GM13977 (cell line): ENCODE measurements at regions not wholly inside any gene's neighbourhood (a gene's known extent, or its start where the extent isn't known, plus 50 kb on each side); places are given as distances from the start of the nearest gene placed in this dataset.

Source experiments
- DNase-seq: peaks from one replicate; pipeline ENCODE4 v3.0.0; 2012; ENCODE audit warnings: low spot score
- in situ Hi-C: fragments of 300-500 bp; cut with MboI; formaldehyde crosslinking; loops from one replicate; pipeline ENCODE4 v1.12.0; 2022; ENCODE audit warnings: low sequenced_read_pairs, low pct_unique_long_range_greater_than_20kb, mixed read lengths, inconsistent platforms; ENCODE audit not compliant: unreplicated experiment
- TF ChIP-seq, protein P1 (sequence below): IDR thresholded peaks from 2 replicates; pipeline ENCODE4 v1.5.1; 2012; ENCODE audit warnings: mild to moderate bottlenecking, control low read depth; ENCODE audit not compliant: insufficient read depth; ENCODE audit errors: extremely low read depth, missing control alignments

DNA sequence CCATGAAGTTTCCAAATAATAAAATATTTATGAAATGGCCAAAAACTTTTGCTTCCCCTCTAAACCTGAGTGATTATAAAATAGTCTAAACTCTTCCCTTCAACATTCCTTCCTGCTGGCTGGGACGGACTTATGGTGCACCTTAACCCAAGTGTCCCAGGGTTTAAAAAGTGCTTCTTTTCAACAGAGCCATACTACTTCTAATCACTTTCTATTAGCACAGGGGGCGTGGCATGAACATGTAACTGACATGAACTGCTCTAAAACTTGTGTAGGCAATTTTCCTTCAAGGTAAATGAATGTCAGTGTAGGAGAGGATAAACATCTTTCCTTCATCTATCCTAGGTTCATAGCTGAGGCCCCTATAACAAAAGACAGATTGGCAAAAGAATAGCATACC, 163.6 kb upstream of the RIMS1 start:
- in situ Hi-C loops = no loop called here

DNA sequence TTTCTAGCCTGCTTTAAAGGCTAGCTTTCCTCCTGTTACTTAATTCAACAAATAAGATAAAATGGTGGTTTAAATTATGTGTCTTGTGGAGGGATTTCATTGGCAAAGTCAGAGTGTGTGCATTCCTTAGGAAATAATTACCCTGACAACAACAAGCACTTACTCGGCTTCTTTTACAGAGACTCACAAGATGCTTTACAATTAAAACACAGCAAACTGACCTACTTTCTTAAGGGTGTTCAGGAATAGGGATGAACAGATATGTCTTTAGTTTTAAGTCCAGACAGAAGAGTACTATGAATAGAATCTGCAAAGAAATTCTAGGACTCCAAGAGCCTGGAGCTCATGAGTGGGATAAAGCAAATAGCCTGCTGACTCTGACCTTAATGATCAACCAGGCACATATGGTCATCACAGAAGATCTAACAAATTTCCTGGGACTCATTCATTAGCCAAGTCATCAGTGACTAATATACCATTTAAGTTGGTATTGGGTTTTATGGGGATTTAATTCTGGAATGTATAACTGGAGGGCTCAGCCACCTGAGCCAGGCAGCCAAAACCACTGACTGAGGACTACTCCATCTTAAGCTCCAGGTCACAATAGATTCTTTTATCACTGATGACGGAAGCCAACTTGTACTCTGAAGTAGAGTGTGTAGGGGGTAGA, 161.8 kb upstream of the RIMS1 start:
- no peak for DNase-seq
- in situ Hi-C loops = no loop called here
- TF ChIP-seq, protein P1, sequence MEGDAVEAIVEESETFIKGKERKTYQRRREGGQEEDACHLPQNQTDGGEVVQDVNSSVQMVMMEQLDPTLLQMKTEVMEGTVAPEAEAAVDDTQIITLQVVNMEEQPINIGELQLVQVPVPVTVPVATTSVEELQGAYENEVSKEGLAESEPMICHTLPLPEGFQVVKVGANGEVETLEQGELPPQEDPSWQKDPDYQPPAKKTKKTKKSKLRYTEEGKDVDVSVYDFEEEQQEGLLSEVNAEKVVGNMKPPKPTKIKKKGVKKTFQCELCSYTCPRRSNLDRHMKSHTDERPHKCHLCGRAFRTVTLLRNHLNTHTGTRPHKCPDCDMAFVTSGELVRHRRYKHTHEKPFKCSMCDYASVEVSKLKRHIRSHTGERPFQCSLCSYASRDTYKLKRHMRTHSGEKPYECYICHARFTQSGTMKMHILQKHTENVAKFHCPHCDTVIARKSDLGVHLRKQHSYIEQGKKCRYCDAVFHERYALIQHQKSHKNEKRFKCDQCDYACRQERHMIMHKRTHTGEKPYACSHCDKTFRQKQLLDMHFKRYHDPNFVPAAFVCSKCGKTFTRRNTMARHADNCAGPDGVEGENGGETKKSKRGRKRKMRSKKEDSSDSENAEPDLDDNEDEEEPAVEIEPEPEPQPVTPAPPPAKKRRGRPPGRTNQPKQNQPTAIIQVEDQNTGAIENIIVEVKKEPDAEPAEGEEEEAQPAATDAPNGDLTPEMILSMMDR = no peak

More for the DNA sequence above, 163.6 kb upstream of the RIMS1 start:
- TF ChIP-seq, protein P1 = no peak
- DNase-seq = no peak

DNA sequence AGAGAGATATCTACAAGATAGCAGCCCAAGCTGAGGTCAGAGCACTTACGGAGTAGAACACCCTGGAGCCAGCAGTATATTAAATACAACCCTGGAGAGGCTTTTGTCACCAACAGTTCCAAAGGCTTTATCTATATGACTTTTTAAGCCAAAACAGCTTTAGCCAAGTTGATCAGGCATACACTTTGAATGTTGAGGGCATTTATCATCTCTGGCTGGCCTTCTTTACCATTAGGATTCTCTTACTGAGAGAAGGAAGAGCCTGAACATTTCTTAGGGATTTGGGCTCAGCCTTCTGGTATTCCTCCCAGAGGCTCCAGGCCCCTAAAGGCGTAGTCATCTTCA, 161.3 kb upstream of the RIMS1 start:
- in situ Hi-C loops = no loop called here
- TF ChIP-seq, protein P1 = no peak
- no peak for DNase-seq

DNA sequence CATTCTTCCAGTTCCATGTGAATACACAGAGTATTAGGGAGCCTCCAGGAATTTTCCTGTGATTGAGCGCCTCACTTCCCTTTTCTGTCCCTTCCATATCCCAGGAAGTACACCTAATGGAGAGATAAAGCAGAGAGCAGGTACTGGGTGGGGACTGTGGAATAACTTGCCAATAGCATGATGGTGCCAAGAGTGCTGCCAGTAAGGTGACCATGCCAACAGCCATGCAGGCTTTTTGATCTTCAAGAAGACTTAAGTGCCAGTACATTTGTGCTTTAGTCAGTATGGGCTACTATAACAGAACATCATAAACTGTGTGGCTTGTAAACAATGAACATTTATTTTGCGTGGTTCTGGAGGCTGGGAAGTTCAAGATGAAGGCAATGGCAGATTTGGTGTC, 160.2 kb upstream of the RIMS1 start:
- in situ Hi-C loops = no loop called here
- TF ChIP-seq, protein P1 = no peak
- no peak for DNase-seq

DNA sequence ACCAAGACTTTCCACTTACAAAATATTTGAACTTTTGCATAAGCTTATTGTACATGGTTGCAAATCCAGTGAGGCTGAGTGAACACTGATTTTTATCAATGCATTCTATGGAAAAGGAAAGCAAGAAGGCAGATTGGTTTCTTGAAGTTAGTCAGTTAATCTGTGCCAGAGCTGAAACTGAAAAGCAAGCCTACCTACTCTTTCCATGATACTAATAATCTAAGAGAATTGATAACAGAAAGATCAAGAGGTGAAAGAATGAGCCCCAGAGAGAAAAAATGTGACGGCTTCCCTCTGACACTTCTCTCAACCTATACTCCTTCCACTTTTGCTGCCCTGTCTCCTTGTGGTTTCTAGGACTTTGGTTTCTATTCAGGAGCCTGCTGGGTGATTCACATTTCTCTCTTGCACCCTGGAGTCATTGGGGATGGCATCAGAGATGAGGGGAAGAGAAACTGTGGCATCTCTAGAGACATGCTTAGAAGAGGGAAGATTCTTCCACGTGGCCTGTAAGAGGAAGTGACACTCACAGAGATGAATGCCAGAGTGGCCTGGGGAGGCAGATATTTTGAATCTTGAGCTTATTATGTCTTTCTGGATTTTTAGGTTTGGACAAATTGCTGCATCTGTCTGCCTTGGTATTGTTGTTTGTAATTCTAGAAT, 158.6 kb upstream of the RIMS1 start:
- no peak for DNase-seq
- TF ChIP-seq, protein P1 = no peak
- in situ Hi-C loops = no loop called here

DNA sequence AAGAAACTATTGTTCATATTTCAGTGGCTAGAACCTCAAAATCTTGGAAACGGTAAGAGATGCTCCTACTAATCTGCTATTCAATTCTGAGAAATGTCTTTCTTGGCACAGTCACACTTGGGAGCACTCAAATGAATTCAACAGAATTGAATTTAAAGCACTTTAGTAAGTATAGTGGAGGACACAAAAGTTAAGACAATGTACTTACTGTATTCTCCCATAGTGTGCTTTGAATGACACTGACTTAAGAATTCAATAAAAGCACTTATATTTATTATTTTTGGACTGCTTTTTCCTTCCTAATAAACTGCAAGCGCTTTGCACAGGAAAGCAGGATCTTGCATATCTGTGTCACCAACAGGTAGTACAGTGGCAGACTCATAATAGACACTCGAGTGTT, 156.1 kb upstream of the RIMS1 start:
- TF ChIP-seq, protein P1 = no peak
- in situ Hi-C loops = no loop called here
- DNase-seq = no peak
